ENCODE measurements at regions not wholly inside any gene's neighbourhood (a gene's known extent, or its start where the extent isn't known, plus 50 kb on each side); places are given as distances from the start of the nearest gene placed in this dataset.

DNA sequence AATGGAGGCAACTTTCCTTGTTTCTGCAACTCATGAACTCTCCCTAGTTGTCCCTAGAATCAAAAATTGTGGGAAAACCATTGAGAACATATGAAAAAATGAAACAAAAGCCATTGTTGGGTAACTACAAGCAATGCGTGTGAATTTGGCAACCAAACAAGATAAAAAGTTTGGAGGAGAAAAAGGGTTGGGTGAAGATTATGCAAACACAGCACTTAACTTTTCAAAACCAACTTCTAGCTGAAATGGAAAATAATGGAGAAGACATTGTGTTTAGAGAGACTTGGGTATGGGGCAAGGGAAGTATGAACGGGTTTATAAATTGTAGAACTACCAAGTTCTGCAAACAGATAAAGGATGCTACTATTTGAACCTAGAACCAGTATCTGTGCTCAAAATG, 89.0 kb upstream of the SVIL start:
- TF ChIP-seq, protein P1, sequence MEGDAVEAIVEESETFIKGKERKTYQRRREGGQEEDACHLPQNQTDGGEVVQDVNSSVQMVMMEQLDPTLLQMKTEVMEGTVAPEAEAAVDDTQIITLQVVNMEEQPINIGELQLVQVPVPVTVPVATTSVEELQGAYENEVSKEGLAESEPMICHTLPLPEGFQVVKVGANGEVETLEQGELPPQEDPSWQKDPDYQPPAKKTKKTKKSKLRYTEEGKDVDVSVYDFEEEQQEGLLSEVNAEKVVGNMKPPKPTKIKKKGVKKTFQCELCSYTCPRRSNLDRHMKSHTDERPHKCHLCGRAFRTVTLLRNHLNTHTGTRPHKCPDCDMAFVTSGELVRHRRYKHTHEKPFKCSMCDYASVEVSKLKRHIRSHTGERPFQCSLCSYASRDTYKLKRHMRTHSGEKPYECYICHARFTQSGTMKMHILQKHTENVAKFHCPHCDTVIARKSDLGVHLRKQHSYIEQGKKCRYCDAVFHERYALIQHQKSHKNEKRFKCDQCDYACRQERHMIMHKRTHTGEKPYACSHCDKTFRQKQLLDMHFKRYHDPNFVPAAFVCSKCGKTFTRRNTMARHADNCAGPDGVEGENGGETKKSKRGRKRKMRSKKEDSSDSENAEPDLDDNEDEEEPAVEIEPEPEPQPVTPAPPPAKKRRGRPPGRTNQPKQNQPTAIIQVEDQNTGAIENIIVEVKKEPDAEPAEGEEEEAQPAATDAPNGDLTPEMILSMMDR (IDR thresholded peaks at IDR 0.05) = no peak
- no peak overlapping the region for H3K27ac ChIP-seq

DNA sequence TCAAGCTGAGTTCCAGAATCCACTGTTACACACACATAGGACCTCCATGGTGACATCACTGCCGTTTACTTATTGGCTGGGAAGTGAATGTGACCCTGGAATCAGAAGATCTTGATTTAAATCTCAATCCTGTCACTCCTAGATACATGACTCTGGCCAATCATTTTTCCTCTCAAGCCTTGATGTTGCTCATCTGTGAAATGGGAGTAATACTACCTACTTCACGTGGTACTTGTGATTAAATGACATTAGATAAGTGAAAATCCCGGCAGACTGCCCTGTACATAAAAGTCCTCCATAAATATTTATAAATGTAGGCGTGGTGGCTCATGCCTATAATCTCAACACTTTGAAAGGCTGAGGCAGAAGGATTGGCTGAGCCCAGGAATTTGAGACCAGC, 88.0 kb upstream of the SVIL start:
- no peak overlapping the region for H3K27ac ChIP-seq

DNA sequence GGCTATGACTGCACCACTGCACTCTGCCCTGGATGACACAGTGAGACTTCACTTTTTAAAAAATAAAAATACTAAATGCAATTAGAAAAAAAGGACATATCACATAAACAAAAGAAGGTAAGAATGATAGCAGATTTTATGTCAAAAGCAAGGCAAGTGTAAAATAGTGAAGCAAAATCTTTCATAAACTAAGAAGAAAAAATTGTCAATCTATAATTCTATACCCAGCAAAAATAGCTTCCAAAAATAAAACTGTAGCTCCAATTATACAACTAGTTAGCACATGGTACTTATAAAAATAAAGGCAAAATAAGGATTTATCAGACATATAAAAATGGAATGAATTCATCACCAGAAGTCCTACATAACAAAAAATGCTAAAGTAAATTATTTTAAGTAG, 85.4 kb upstream of the SVIL start:
- TF ChIP-seq, protein P1 (IDR thresholded peaks at IDR 0.05) = no peak
- TF ChIP-seq ZFX (IDR thresholded peaks at IDR 0.05; ENCODE audit: borderline replicate concordance) = no peak
- H3K27ac ChIP-seq = no peak overlapping the region

More for the DNA sequence above, 88.0 kb upstream of the SVIL start:
- TF ChIP-seq, protein P1 (IDR thresholded peaks at IDR 0.05) = no peak
- TF ChIP-seq ZFX (IDR thresholded peaks at IDR 0.05; ENCODE audit: borderline replicate concordance) = no peak

DNA sequence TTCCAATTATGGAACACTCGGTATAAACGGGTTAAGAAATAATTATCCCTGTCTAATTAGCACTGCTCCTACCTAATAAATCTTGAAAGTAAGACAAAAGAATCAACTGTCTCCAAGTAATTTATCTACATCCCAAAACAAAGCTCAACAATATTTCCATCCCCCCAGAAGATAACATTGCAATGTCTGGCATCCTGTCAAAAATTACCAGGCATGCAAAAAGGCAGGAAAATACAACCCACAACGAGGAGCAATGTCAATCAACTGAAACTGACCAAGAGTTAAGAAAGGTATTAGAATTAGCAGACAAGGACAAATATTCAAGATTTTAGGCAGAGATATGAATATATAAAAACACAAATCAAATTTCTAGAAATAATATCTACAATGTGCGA, 84.5 kb upstream of the SVIL start:
- no peak overlapping the region for H3K27ac ChIP-seq
- TF ChIP-seq, protein P1 (IDR thresholded peaks at IDR 0.05) = no peak
- no peak for TF ChIP-seq ZFX (IDR thresholded peaks at IDR 0.05; ENCODE audit: borderline replicate concordance)

DNA sequence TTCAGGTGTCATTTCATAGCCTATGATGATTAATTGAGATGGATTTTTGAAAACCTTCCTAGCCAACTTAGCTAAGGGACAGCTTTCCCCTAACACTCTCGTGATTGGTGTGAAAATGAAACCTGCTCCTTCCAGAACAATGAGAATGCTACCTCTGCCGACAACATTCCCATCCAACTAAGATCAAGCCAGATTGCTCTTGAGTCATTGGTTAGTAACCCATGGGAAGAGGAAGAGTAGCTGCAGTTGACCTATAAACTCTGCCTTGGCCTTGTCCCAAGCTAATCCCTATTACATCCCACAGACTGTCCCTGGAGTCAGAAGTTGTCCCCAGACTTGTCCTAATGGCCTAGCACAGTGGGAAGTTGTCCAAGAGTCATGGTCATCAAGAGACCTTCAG, 80.5 kb upstream of the SVIL start:
- H3K27ac ChIP-seq = no peak overlapping the region
- TF ChIP-seq ZFX (IDR thresholded peaks at IDR 0.05; ENCODE audit: borderline replicate concordance) = no peak
- TF ChIP-seq, protein P1 (IDR thresholded peaks at IDR 0.05) = no peak

DNA sequence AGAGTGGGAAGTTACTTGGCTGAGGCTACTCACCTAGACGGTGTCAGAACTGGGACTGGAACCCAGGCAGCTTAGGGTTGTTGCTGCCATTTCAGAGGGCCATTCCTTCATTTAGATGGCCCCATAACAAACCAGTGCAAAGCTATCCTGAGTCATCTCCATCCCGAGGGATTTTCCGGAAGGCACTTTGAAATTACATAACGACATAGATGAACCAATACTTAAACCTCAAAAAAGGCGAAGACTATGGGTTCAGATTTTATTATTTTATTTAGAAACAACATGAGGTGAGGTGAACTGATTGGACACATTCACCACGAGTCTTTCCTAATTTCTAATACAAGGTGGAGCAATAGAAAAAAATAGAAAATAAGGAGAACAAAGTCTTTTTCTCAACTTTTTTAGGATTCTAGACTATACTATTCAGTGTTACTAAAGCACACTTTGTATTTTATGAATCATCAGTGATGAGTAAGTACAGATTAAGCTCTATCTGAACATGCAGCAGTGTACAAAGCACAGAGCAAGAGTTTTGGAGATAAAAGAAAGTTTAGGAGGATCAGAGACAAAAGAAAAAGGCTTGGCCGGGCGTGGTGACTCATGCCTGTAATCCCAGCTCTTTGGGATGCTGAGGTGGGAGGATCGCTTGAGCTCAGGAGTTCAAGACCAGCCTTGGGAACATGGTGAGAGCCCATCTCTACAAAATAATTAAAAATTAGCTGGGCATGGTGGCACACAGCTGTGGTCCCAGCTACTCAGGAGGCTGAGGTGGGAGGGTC, 79.5 kb upstream of the SVIL start:
- TF ChIP-seq, protein P1 (IDR thresholded peaks at IDR 0.05) = no peak
- no peak for TF ChIP-seq ZFX (IDR thresholded peaks at IDR 0.05; ENCODE audit: borderline replicate concordance)
- H3K27ac ChIP-seq = no peak overlapping the region

DNA sequence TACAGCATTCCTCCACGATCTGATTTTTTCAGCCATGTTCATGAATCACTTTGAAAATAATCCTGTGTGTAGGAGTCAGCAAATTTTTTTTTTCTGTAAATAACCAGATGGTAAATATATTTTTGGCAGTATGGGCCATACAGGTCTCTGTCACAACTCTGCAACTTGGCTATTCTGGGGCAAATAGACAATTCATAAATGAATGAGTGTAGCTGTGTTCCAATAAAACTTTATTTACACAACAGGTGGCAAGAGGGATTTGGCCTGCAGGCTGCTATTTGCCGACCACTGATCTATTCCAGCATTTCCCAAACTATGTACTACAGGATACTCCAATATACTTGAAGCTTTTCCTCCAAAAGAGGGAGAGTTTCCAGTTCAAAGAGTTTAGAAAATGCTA, 78.7 kb upstream of the SVIL start:
- H3K27ac ChIP-seq = no peak overlapping the region
- TF ChIP-seq ZFX (IDR thresholded peaks at IDR 0.05; ENCODE audit: borderline replicate concordance) = no peak
- TF ChIP-seq, protein P1 (IDR thresholded peaks at IDR 0.05) = no peak
